ENCODE measurements at regions not wholly inside any gene's neighbourhood (a gene's known extent, or its start where the extent isn't known, plus 50 kb on each side); places are given as distances from the start of the nearest gene placed in this dataset.

GRCh38 chr9:88742483-88742882, 207.5 kb downstream of the NXNL2 start:
- no peaks in the 10 kb centered on the region for H3K9me3 Mint-ChIP-seq
- no peak overlapping the region for H3K4me3 Mint-ChIP-seq
- H3K36me3 Mint-ChIP-seq (ENCODE audit: low read depth): no peaks in the 10 kb centered on the region
- no peaks in the 10 kb centered on the region for H3K4me1 Mint-ChIP-seq
- POLR2A ChIA-PET: no interaction called here
- TF ChIP-seq, protein P1, sequence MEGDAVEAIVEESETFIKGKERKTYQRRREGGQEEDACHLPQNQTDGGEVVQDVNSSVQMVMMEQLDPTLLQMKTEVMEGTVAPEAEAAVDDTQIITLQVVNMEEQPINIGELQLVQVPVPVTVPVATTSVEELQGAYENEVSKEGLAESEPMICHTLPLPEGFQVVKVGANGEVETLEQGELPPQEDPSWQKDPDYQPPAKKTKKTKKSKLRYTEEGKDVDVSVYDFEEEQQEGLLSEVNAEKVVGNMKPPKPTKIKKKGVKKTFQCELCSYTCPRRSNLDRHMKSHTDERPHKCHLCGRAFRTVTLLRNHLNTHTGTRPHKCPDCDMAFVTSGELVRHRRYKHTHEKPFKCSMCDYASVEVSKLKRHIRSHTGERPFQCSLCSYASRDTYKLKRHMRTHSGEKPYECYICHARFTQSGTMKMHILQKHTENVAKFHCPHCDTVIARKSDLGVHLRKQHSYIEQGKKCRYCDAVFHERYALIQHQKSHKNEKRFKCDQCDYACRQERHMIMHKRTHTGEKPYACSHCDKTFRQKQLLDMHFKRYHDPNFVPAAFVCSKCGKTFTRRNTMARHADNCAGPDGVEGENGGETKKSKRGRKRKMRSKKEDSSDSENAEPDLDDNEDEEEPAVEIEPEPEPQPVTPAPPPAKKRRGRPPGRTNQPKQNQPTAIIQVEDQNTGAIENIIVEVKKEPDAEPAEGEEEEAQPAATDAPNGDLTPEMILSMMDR (IDR thresholded peaks at IDR 0.05): no peak
- H3K27ac Mint-ChIP-seq: no peak overlapping the region
- intact Hi-C loops (cut with micrococcal nuclease): no loop called here
- peaks cover 8% of the 10 kb centered on the region for H3K27me3 Mint-ChIP-seq
- ATAC-seq (ENCODE audit: low read depth) (no peak), DNase-seq (no peak)
- CTCF ChIA-PET: no interaction called here

DNA sequence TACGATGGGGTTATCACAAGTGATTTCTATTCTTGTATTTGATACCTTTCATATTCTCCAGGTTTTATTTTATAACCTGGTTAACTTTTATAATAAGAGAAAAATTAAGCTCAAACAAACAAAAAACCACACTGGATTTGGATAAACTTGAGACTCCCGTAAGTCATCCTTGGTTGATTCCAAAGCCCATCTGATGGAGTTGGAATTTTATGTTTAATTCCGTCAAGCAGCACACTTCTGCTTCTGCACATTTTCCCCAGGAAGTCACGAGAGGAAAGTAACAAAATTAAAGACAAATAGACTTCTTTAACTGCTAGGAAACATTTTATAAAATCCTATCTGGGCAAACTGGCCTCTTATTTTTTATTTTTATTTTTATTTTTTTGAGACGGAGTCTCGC, 207.9 kb downstream of the NXNL2 start:
- Mint-ChIP-seq H3K27ac (no peak overlapping the region), H3K9me3 (no peaks in the 10 kb centered on the region), H3K4me1 (no peaks in the 10 kb centered on the region), H3K36me3 (ENCODE audit: low read depth) (no peaks in the 10 kb centered on the region), H3K4me3 (no peak overlapping the region), H3K27me3 (peaks cover 8% of the 10 kb centered on the region)
- ATAC-seq (ENCODE audit: low read depth): no peak
- intact Hi-C loops (cut with micrococcal nuclease): no loop called here
- no peak for DNase-seq
- ChIA-PET CTCF (no interaction called here), POLR2A (no interaction called here)
- TF ChIP-seq, protein P1 (IDR thresholded peaks at IDR 0.05): no peak

- no peaks in the 10 kb centered on the region for H3K4me1 Mint-ChIP-seq
- POLR2A ChIA-PET: no interaction called here
- peaks cover 8% of the 10 kb centered on the region for H3K27me3 Mint-ChIP-seq
- ATAC-seq (ENCODE audit: low read depth): no peak
- CTCF ChIA-PET: no interaction called here
- TF ChIP-seq, protein P1 (IDR thresholded peaks at IDR 0.05): no peak
- DNase-seq: no peak
- no peak overlapping the region for H3K27ac Mint-ChIP-seq
- H3K36me3 Mint-ChIP-seq (ENCODE audit: low read depth): no peaks in the 10 kb centered on the region
- intact Hi-C loops (cut with micrococcal nuclease): no loop called here
- H3K4me3 Mint-ChIP-seq: no peak overlapping the region
- no peaks in the 10 kb centered on the region for H3K9me3 Mint-ChIP-seq
Observed at GRCh38 chr9:88745276-88746001, 210.5 kb downstream of the NXNL2 start.

GRCh38 chr9:88746029-88746742, 211.2 kb downstream of the NXNL2 start:
- CTCF ChIA-PET: no interaction called here
- Mint-ChIP-seq H3K27ac (no peak overlapping the region), H3K36me3 (ENCODE audit: low read depth) (no peaks in the 10 kb centered on the region), H3K27me3 (peaks cover 6% of the 10 kb centered on the region), H3K9me3 (peaks cover 1% of the 10 kb centered on the region), H3K4me3 (no peak overlapping the region), H3K4me1 (no peaks in the 10 kb centered on the region)
- DNase-seq (no peak), ATAC-seq (ENCODE audit: low read depth) (no peak)
- TF ChIP-seq, protein P1 (IDR thresholded peaks at IDR 0.05): no peak
- intact Hi-C loops (cut with micrococcal nuclease): no loop called here
- POLR2A ChIA-PET: no interaction called here

GRCh38 chr9:88746743-88747398, 211.9 kb downstream of the NXNL2 start:
- H3K9me3 Mint-ChIP-seq: peaks cover 5% of the 10 kb centered on the region
- ATAC-seq (ENCODE audit: low read depth) (no peak), DNase-seq (no peak)
- H3K4me1 Mint-ChIP-seq: no peaks in the 10 kb centered on the region
- TF ChIP-seq, protein P1 (IDR thresholded peaks at IDR 0.05): no peak
- no peaks in the 10 kb centered on the region for H3K36me3 Mint-ChIP-seq (ENCODE audit: low read depth)
- H3K27me3 Mint-ChIP-seq: peaks cover 4% of the 10 kb centered on the region
- H3K27ac Mint-ChIP-seq: no peak overlapping the region
- intact Hi-C loops (cut with micrococcal nuclease): no loop called here
- CTCF ChIA-PET: no interaction called here
- H3K4me3 Mint-ChIP-seq: no peak overlapping the region
- POLR2A ChIA-PET: no interaction called here
